ENCODE measurements at regions not wholly inside any gene's neighbourhood (a gene's known extent, or its start where the extent isn't known, plus 50 kb on each side); places are given as distances from the start of the nearest gene placed in this dataset.

- peaks cover 4 to 24% (median 12%) of the 10 kb centered on the region in 3 donors for H3K27me3 Mint-ChIP-seq (ENCODE audit: low read depth in 3 of 3)
- H3K36me3 ChIP-seq (replicated peaks in 1 of 2; ENCODE audit: control insufficient read depth in 1 of 2, insufficient read depth in 2 of 2, low read length in 2 of 2), result no peaks in the 10 kb centered on the region
- no peaks in the 10 kb centered on the region for H3K79me2 ChIP-seq (ENCODE audit: insufficient read depth, low read length)
- no peak overlapping the region for H2AFZ ChIP-seq (ENCODE audit: insufficient read depth, low read depth, low read length, poor library complexity, severe bottlenecking)
- H3K4me1 ChIP-seq (ENCODE audit: control insufficient read depth in 1 of 2, insufficient read depth in 2 of 2, low read length in 2 of 2), result no peaks in the 10 kb centered on the region
- H3K27ac ChIP-seq (ENCODE audit: low read depth in 1 of 2, low read length in 2 of 2), result no peak overlapping the region
- H3K4me1 Mint-ChIP-seq, result no peaks in the 10 kb centered on the region
- H3K27ac Mint-ChIP-seq, result no peak overlapping the region
- H4K20me1 ChIP-seq (ENCODE audit: insufficient read depth, low read length), result no peaks in the 10 kb centered on the region
- H3K27me3 ChIP-seq (ENCODE audit: control insufficient read depth in 2 of 2, insufficient read depth in 2 of 2, low read length in 2 of 2), result peaks cover 0 to 9% of the 10 kb centered on the region in 2 donors
- H3K9ac ChIP-seq (ENCODE audit: insufficient read depth, low read length, poor library complexity, severe bottlenecking), result no peak overlapping the region
- WGBS (ENCODE audit: insufficient coverage), result 93% methylated on average over 6 of the region's 8 CpGs
- H3K4me3 Mint-ChIP-seq, result no peak overlapping the region
- no peak for TF ChIP-seq CTCF (IDR thresholded peaks at IDR 0.05)
- H3K4me2 ChIP-seq (replicated peaks; ENCODE audit: extremely low read depth, low read length, poor library complexity, severe bottlenecking), result no peak overlapping the region
- H3K9me3 ChIP-seq (replicated peaks in 1 of 2; ENCODE audit: control insufficient read depth in 1 of 2, insufficient read depth in 1 of 2, low read length in 2 of 2), result peaks cover 8 to 12% of the 10 kb centered on the region in 2 donors
- intact Hi-C loops (cut with micrococcal nuclease), result no loop called here
- H3K4me3 ChIP-seq (replicated peaks in 1 of 3; ENCODE audit: low read depth in 2 of 3, low read length in 3 of 3), result no peak overlapping the region
- no peaks in the 10 kb centered on the region for H3K36me3 Mint-ChIP-seq
- DNase-seq, result no peak
- peaks cover 3 to 21% (median 14%) of the 10 kb centered on the region in 7 donors for H3K9me3 Mint-ChIP-seq
Measured at GRCh38 chr17:72477491-72477890, 356.7 kb downstream of the SOX9 start.

- WGBS (ENCODE audit: insufficient coverage), result 79% methylated on average over 4 of the region's 4 CpGs
- peaks cover 0 to 9% of the 10 kb centered on the region in 2 donors for H3K27me3 ChIP-seq (ENCODE audit: control insufficient read depth in 2 of 2, insufficient read depth in 2 of 2, low read length in 2 of 2)
- intact Hi-C loops (cut with micrococcal nuclease), result no loop called here
- H3K36me3 ChIP-seq (replicated peaks in 1 of 2; ENCODE audit: control insufficient read depth in 1 of 2, insufficient read depth in 2 of 2, low read length in 2 of 2), result no peaks in the 10 kb centered on the region
- no peak overlapping the region for H3K4me3 ChIP-seq (replicated peaks in 1 of 3; ENCODE audit: low read depth in 2 of 3, low read length in 3 of 3)
- Mint-ChIP-seq H3K4me1 (no peaks in the 10 kb centered on the region), H3K27me3 (ENCODE audit: low read depth in 3 of 3) (peaks cover 1 to 29% (median 12%) of the 10 kb centered on the region in 3 donors), H3K9me3 (peaks cover 11 to 25% (median 22%) of the 10 kb centered on the region in 7 donors), H3K36me3 (no peaks in the 10 kb centered on the region), H3K27ac (no peak overlapping the region), H3K4me3 (no peak overlapping the region)
- no peaks in the 10 kb centered on the region for H3K79me2 ChIP-seq (ENCODE audit: insufficient read depth, low read length)
- H2AFZ ChIP-seq (ENCODE audit: insufficient read depth, low read depth, low read length, poor library complexity, severe bottlenecking), result no peak overlapping the region
- peaks cover 12% of the 10 kb centered on the region in 2 donors for H3K9me3 ChIP-seq (replicated peaks in 1 of 2; ENCODE audit: control insufficient read depth in 1 of 2, insufficient read depth in 1 of 2, low read length in 2 of 2)
- DNase-seq, result no peak
- no peaks in the 10 kb centered on the region for H4K20me1 ChIP-seq (ENCODE audit: insufficient read depth, low read length)
- H3K9ac ChIP-seq (ENCODE audit: insufficient read depth, low read length, poor library complexity, severe bottlenecking), result no peak overlapping the region
- no peak overlapping the region for H3K27ac ChIP-seq (ENCODE audit: low read depth in 1 of 2, low read length in 2 of 2)
- H3K4me2 ChIP-seq (replicated peaks; ENCODE audit: extremely low read depth, low read length, poor library complexity, severe bottlenecking), result no peak overlapping the region
- TF ChIP-seq CTCF (IDR thresholded peaks at IDR 0.05), result no peak
- no peaks in the 10 kb centered on the region for H3K4me1 ChIP-seq (ENCODE audit: control insufficient read depth in 1 of 2, insufficient read depth in 2 of 2, low read length in 2 of 2)
Measured at GRCh38 chr17:72479113-72479512, 358.3 kb downstream of the SOX9 start.
